ENCODE measurements at regions not wholly inside any gene's neighbourhood (a gene's known extent, or its start where the extent isn't known, plus 50 kb on each side); places are given as distances from the start of the nearest gene placed in this dataset.

DNA sequence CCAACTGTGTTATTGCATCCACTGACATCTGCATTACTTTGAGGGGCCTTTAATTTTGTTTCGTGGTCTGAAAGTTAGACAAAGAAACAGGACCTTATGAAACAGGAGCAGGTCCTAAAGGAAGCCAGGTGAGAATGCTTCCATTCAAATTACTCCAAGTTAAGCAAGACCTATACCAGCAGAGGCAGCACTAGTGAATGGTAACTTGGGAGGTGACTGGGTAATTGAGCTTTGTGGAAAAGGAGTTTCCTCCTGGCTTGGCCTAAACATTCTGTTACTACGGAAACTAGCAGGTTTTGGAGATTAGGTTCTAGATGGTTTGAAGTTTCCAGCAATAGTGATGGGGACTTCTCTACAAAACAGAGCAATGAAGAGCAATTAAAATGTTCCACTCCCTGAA lies 173.5 kb downstream of the NKX6-1 start:
- Histone ChIP-seq H3K4me1 (replicated peaks in 1 of 2; ENCODE audit: control insufficient read depth in 2 of 2, insufficient read depth in 2 of 2, low read length in 2 of 2) (no peaks in the 10 kb centered on the region; a peak in 1 of 5 replicates), H2AFZ (ENCODE audit: low read depth, low read length) (no peak overlapping the region), H4K20me1 (replicated peaks; ENCODE audit: control insufficient read depth, insufficient read depth, low read length) (no peaks in the 10 kb centered on the region), H3K9me3 (replicated peaks; ENCODE audit: control insufficient read depth, insufficient read depth, low read depth, low read length) (no peaks in the 10 kb centered on the region), H3K9me1 (ENCODE audit: control insufficient read depth, insufficient read depth, low read length) (no peaks in the 10 kb centered on the region), H3K4me2 (ENCODE audit: insufficient read depth, low read length) (no peak overlapping the region), H3K27ac (ENCODE audit: extremely low read depth, low read depth, low read length) (no peak overlapping the region), H3K36me3 (ENCODE audit: control insufficient read depth, insufficient read depth, low read length) (no peaks in the 10 kb centered on the region), H3K9ac (ENCODE audit: insufficient read depth in 1 of 2, low read depth in 2 of 2, low read length in 2 of 2) (no peak overlapping the region), H3K4me3 (no peak overlapping the region), H3K27me3 (ENCODE audit: control insufficient read depth in 2 of 2, insufficient read depth in 2 of 2, low read length in 2 of 2) (no peaks in the 10 kb centered on the region), H3K79me2 (ENCODE audit: control insufficient read depth, insufficient read depth, low read length) (no peaks in the 10 kb centered on the region)
- ATAC-seq: no peak
- no peak for FAIRE-seq
- POLR2A ChIA-PET: no interaction called here
- WGBS (ENCODE audit: insufficient coverage, low coverage, missing lambda C conversion rate): 0% methylated on average over 2 of the region's 2 CpGs
- no peak for DNase-seq (ENCODE audit: extremely low read depth in 1 of 4, low spot score in 3 of 4)
- in situ Hi-C loops (cut with MboI) (no loop called here), intact Hi-C loops (cut with micrococcal nuclease) (no loop called here)
- CTCF ChIA-PET (ENCODE audit: low intra/inter-chr PET ratio): no interaction called here
- BruUV-seq (replicated peaks): no TSS peak
- TF ChIP-seq, protein P1, sequence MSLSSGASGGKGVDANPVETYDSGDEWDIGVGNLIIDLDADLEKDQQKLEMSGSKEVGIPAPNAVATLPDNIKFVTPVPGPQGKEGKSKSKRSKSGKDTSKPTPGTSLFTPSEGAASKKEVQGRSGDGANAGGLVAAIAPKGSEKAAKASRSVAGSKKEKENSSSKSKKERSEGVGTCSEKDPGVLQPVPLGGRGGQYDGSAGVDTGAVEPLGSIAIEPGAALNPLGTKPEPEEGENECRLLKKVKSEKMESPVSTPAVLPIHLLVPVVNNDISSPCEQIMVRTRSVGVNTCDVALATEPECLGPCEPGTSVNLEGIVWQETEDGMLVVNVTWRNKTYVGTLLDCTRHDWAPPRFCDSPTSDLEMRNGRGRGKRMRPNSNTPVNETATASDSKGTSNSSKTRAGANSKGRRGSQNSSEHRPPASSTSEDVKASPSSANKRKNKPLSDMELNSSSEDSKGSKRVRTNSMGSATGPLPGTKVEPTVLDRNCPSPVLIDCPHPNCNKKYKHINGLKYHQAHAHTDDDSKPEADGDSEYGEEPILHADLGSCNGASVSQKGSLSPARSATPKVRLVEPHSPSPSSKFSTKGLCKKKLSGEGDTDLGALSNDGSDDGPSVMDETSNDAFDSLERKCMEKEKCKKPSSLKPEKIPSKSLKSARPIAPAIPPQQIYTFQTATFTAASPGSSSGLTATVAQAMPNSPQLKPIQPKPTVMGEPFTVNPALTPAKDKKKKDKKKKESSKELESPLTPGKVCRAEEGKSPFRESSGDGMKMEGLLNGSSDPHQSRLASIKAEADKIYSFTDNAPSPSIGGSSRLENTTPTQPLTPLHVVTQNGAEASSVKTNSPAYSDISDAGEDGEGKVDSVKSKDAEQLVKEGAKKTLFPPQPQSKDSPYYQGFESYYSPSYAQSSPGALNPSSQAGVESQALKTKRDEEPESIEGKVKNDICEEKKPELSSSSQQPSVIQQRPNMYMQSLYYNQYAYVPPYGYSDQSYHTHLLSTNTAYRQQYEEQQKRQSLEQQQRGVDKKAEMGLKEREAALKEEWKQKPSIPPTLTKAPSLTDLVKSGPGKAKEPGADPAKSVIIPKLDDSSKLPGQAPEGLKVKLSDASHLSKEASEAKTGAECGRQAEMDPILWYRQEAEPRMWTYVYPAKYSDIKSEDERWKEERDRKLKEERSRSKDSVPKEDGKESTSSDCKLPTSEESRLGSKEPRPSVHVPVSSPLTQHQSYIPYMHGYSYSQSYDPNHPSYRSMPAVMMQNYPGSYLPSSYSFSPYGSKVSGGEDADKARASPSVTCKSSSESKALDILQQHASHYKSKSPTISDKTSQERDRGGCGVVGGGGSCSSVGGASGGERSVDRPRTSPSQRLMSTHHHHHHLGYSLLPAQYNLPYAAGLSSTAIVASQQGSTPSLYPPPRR (CRISPR knock-in tag; IDR thresholded peaks at IDR 0.05; ENCODE audit: borderline replicate concordance): no peak
- TF ChIP-seq TSC22D4 (tag; IDR thresholded peaks at IDR 0.05) (no peak), ELF1 (tag; IDR thresholded peaks at IDR 0.05) (no peak), SIRT6 (IDR thresholded peaks at IDR 0.05; ENCODE audit: low read depth, low read length) (no peak), XRCC4 (IDR thresholded peaks at IDR 0.05; ENCODE audit: extremely low read depth, insufficient read depth, insufficient read length) (no peak), CGGBP1 (CRISPR knock-in tag; IDR thresholded peaks at IDR 0.05) (no peak), EP300 (IDR thresholded peaks at IDR 0.05; ENCODE audit: low read length) (no peak), ZC3H4 (CRISPR knock-in tag; IDR thresholded peaks at IDR 0.05; ENCODE audit: borderline replicate concordance) (no peak), MTF1 (CRISPR knock-in tag; IDR thresholded peaks at IDR 0.05; ENCODE audit: borderline replicate concordance) (no peak), ZNF444 (CRISPR knock-in tag; IDR thresholded peaks at IDR 0.05) (no peak), STAT5B (CRISPR knock-in tag; IDR thresholded peaks at IDR 0.05) (no peak), PURB (CRISPR knock-in tag; IDR thresholded peaks at IDR 0.05; ENCODE audit: low read depth) (no peak), ZBTB17 (CRISPR knock-in tag; IDR thresholded peaks at IDR 0.05) (no peak), C11orf30 (IDR thresholded peaks at IDR 0.05; ENCODE audit: low read depth) (no peak), NFE2 (IDR thresholded peaks at IDR 0.05; ENCODE audit: low read depth) (no peak), ATF2 (CRISPR knock-in tag; IDR thresholded peaks at IDR 0.05) (no peak), ZNF3 (CRISPR knock-in tag; IDR thresholded peaks at IDR 0.05) (no peak)
- TF ChIP-seq, protein P2, sequence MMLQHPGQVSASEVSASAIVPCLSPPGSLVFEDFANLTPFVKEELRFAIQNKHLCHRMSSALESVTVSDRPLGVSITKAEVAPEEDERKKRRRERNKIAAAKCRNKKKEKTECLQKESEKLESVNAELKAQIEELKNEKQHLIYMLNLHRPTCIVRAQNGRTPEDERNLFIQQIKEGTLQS (IDR thresholded peaks at IDR 0.05): no peak
- TF ChIP-seq, protein P2 (CRISPR knock-in tag; conservative IDR thresholded peaks at IDR 0.05): no peak

Data from K562 (cell line).